Epithelial cell of esophagus (primary cell): ENCODE measurements at regions not wholly inside any gene's neighbourhood (a gene's known extent, or its start where the extent isn't known, plus 50 kb on each side); places are given as distances from the start of the nearest gene placed in this dataset.

ENCODE experiments used
- DNase-seq: peaks from one replicate; pipeline ENCODE4 v3.0.0; 2010; ENCODE audit warnings: low read depth
- H3K4me3 ChIP-seq: 2 replicates; pipeline ENCODE4 v1.5.1; 2011; ENCODE audit warnings: mild to moderate bottlenecking, low read length, control low read depth
- TF ChIP-seq, protein P1 (sequence below): IDR thresholded peaks from 2 replicates; pipeline ENCODE4 v1.5.1; 2011; ENCODE audit warnings: low read depth, mild to moderate bottlenecking, low read length, control low read depth, inconsistent platforms; ENCODE audit not compliant: insufficient read depth; ENCODE audit errors: missing control alignments

DNA sequence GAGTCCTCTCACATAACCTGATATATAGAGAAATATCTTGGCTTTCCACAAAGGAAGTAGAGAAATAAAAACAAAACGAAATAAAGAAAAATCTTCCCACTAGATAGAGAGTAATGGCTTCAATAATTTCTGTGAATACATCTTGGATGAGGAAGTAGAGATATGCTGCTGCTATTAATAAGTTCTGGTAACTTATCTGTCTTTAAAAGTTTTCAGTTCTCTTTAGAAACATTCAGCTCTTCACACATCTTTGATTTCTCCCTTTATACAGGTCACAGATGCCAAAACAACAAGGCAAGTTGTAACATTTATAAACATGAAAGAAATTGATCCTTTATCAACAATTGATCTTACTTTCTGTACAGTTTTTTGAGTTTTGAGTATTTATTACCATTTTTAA lies 615.8 kb downstream of the TRAM1L1 start:
- H3K4me3 ChIP-seq: no peak overlapping the region
- DNase-seq: no peak
- TF ChIP-seq, protein P1, sequence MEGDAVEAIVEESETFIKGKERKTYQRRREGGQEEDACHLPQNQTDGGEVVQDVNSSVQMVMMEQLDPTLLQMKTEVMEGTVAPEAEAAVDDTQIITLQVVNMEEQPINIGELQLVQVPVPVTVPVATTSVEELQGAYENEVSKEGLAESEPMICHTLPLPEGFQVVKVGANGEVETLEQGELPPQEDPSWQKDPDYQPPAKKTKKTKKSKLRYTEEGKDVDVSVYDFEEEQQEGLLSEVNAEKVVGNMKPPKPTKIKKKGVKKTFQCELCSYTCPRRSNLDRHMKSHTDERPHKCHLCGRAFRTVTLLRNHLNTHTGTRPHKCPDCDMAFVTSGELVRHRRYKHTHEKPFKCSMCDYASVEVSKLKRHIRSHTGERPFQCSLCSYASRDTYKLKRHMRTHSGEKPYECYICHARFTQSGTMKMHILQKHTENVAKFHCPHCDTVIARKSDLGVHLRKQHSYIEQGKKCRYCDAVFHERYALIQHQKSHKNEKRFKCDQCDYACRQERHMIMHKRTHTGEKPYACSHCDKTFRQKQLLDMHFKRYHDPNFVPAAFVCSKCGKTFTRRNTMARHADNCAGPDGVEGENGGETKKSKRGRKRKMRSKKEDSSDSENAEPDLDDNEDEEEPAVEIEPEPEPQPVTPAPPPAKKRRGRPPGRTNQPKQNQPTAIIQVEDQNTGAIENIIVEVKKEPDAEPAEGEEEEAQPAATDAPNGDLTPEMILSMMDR: no peak

DNA sequence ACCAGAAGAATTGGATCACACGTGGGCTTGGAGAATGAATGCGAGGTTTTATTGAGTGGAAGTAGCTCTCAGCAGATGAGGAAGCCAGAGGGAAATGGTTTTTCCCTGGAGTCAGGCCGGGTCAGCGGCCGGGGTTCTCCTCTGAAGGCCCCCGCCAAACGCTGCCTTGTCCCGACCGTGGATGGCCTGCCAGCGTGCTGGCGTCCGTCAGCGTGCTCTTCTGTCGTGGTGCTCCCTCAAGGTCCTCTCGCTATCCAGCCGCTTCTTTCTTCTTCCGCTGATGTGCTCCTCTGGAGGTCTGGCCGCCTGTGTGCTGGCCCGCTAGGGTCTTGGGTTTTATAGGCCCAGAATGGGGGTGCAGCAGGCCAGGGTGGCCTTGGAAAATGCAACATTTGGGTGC lies 632.2 kb downstream of the TRAM1L1 start:
- DNase-seq: no peak
- no peak overlapping the region for H3K4me3 ChIP-seq
- TF ChIP-seq, protein P1: no peak

- DNase-seq: no peak
- TF ChIP-seq, protein P1: no peak
- H3K4me3 ChIP-seq: no peak overlapping the region
Measured at GRCh38 chr4:116449764-116450163, 635.6 kb downstream of the TRAM1L1 start.

DNA sequence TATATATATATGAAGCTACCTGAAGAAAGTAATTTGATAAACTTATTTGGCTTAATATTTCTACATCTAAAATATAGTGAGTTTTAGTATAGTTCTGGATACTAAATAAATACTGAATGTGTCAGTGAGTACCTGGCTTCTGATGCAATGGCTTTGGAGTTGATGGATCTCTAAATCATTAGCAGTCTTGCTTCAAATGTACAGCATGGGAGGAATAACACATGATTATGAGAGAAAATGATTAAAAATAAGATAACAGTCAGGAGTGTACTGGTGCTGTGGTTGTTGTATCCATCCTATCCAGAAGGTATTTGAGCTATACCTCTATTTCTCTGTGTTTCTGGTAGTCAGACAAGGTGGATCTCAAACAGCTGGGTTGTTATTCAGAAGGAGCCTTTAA lies 641.3 kb downstream of the TRAM1L1 start:
- no peak for DNase-seq
- H3K4me3 ChIP-seq: no peak overlapping the region
- TF ChIP-seq, protein P1: no peak

- H3K4me3 ChIP-seq: no peak overlapping the region
- TF ChIP-seq, protein P1: no peak
- no peak for DNase-seq
Measured at GRCh38 chr4:116438981-116439729, 646.2 kb downstream of the TRAM1L1 start.

DNA sequence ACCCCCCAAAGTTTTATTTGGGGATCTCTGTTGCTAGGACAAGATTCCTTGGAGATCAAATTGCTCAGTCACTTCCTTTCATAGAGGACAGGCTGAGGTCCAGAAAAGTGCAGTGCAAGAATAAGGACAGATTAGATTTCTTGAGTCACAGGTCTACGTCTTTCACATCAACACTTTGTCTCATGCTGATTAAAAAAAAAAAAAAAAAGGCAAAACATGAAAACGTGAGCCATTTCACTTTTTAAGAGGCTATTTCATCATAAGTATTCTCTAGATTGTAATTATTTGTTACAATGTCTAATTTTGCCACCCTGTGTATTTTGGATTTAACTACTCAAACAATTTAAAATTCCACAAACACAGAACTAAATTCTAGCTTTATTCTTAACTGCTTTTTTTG lies 647.0 kb downstream of the TRAM1L1 start:
- DNase-seq: no peak
- TF ChIP-seq, protein P1: no peak
- H3K4me3 ChIP-seq: no peak overlapping the region

GRCh38 chr4:116427666-116428065 lies 657.7 kb downstream of the TRAM1L1 start:
- TF ChIP-seq, protein P1: no peak
- no peak for DNase-seq
- no peak overlapping the region for H3K4me3 ChIP-seq
